ENCODE measurements at regions not wholly inside any gene's neighbourhood (a gene's known extent, or its start where the extent isn't known, plus 50 kb on each side); places are given as distances from the start of the nearest gene placed in this dataset.

DNA sequence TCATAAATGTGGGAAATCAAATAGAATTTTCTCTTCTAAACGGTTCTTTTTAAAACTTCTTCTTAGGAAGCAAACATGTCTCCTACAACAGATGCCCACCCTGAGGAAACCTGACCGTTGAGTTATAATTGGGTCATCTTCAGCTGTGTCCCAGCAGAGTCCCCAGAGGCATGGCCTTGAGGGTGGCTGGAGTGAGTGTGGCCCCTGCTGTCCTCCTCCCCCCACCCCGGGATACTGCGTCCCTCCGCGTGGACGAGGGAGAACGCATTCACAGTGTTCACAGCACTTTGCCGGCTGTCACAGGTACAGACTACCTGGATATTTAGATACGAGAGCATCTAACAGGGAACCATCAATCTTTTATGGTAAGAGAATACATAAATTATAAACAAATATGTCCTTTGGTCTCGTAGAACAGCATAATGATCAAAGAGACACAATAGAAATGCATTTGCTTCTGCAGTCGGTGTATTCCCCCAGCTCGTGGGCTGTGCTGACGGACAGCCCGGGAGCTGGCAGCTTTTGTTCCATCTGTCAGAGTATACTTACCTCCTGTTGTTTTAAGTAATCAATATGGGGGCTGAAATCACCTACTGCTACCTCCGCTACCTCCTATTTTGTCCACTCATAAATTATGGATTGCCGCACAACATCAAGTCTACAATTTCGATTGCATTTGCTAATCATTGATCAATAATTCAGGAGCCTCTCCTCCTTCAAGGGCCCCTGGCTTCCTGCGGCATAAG is 214.7 kb downstream of the IRX2 start:
- no peak overlapping the region for H3K9ac ChIP-seq (replicated peaks in 1 of 4; ENCODE audit: extremely low read depth in 1 of 4, low read depth in 3 of 4, low read length in 3 of 4)
- H4K20me1 ChIP-seq (replicated peaks in 1 of 2; ENCODE audit: control insufficient read depth in 1 of 2, insufficient read depth in 2 of 2, low read length in 2 of 2), result no peaks in the 10 kb centered on the region
- no peak overlapping the region for H3K23ac ChIP-seq (ENCODE audit: insufficient read length)
- no peak overlapping the region for H2BK5ac ChIP-seq (ENCODE audit: low read depth, low read length)
- ChIA-PET CTCF (ENCODE audit: partially characterized antibody) (no interaction called here), POLR2A (ENCODE audit: partially characterized antibody) (no interaction called here)
- H3K14ac ChIP-seq (ENCODE audit: insufficient read length), result no peak overlapping the region
- no peaks in the 10 kb centered on the region for H3K79me2 ChIP-seq (ENCODE audit: control insufficient read depth in 1 of 2, insufficient read depth in 2 of 2, low read length in 2 of 2)
- H2AK5ac ChIP-seq (ENCODE audit: low read depth, low read length), result no peak overlapping the region
- no peak for FAIRE-seq
- H3K36me3 ChIP-seq (ENCODE audit: control insufficient read depth in 2 of 4, insufficient read depth in 4 of 4, low read length in 3 of 4), result no peaks in the 10 kb centered on the region; a peak in 1 of 8 replicates
- no peak overlapping the region for H3K27ac ChIP-seq (ENCODE audit: low read depth, low read length)
- H2AFZ ChIP-seq (ENCODE audit: low read length), result 0 out of 2 replicates have a peak overlapping the region, but pooled peaks have one; percentile 33
- H4K5ac ChIP-seq (ENCODE audit: insufficient read length, low read depth, low read length), result no peak overlapping the region
- H3K4me1 ChIP-seq (replicated peaks in 1 of 4; ENCODE audit: control insufficient read depth in 3 of 4, insufficient read depth in 4 of 4, low read length in 3 of 4), result peaks cover 7 to 20% (median 13%) of the 10 kb centered on the region in 4 experiments
- no peaks in the 10 kb centered on the region for H3K79me1 ChIP-seq (ENCODE audit: low read depth, low read length)
- no peak overlapping the region for H3K18ac ChIP-seq (ENCODE audit: extremely low read depth, low read length)
- no peak overlapping the region for H3K4me3 ChIP-seq (ENCODE audit: extremely low read depth in 1 of 4, insufficient read depth in 2 of 4, low read depth in 3 of 4, low read length in 4 of 4)
- DNase-seq (ENCODE audit: low read depth in 1 of 2, low spot score in 2 of 2), result no peak
- no peak overlapping the region for H2BK15ac ChIP-seq (ENCODE audit: low read length)
- H2BK20ac ChIP-seq (ENCODE audit: low read length), result 0 out of 2 replicates have a peak overlapping the region, but pooled peaks have one; percentile 21
- H4K8ac ChIP-seq (ENCODE audit: extremely low read depth, insufficient read depth, low read length), result no peak overlapping the region
- 88% methylated on average over 19 of the region's 19 CpGs; no CpG with 5 or more reads in 1 of the 2 experiments for WGBS, 2 experiments (ENCODE audit: extremely low coverage in 1 of 2, insufficient coverage in 1 of 2, insufficient read length in 1 of 2, insufficient replicate concordance in 2 of 2, low coverage in 1 of 2, low lambda C conversion rate in 2 of 2, missing lambda C conversion rate in 1 of 2)
- H3K23me2 ChIP-seq (ENCODE audit: low read depth, low read length), result peaks cover 12% of the 10 kb centered on the region
- H3K27me3 ChIP-seq (replicated peaks in 1 of 4; ENCODE audit: control insufficient read depth in 3 of 4, extremely low read depth in 1 of 4, insufficient read depth in 3 of 4, low read length in 3 of 4), result no peaks in the 10 kb centered on the region
- H2BK120ac ChIP-seq (replicated peaks; ENCODE audit: low read depth, low read length), result no peak overlapping the region
- H3K4me2 ChIP-seq (ENCODE audit: insufficient read depth in 1 of 2, low read depth in 2 of 2, low read length in 2 of 2), result no peak overlapping the region; a peak in 1 of 4 replicates
- no peak overlapping the region for H3K56ac ChIP-seq (replicated peaks; ENCODE audit: insufficient read length, low read depth, low read length)
- H2BK12ac ChIP-seq (ENCODE audit: low read depth, low read length), result 0 out of 2 replicates have a peak overlapping the region, but pooled peaks have one; percentile 39
- no peak overlapping the region for H3K4ac ChIP-seq (replicated peaks; ENCODE audit: insufficient read length, low read depth, low read length)
- peaks cover 7 to 9% of the 10 kb centered on the region in 2 experiments for H3K9me3 ChIP-seq (ENCODE audit: insufficient read depth in 2 of 2, low read depth in 1 of 2, low read length in 1 of 2)
- H4K91ac ChIP-seq (replicated peaks; ENCODE audit: insufficient read length, low read length), result peak overlapping the region; percentile 44
- TF ChIP-seq BACH1 (IDR thresholded peaks at IDR 0.05; ENCODE audit: low read length), result no peak
- TF ChIP-seq KDM4A (IDR thresholded peaks at IDR 0.05; ENCODE audit: low read depth, low read length, severe bottlenecking), result no peak
- no peak for TF ChIP-seq YY1 (IDR thresholded peaks at IDR 0.05; ENCODE audit: low read depth, low read length)
- TF ChIP-seq POU5F1 (IDR thresholded peaks at IDR 0.05; ENCODE audit: low read depth, low read length), result no peak
- TF ChIP-seq, protein P1, sequence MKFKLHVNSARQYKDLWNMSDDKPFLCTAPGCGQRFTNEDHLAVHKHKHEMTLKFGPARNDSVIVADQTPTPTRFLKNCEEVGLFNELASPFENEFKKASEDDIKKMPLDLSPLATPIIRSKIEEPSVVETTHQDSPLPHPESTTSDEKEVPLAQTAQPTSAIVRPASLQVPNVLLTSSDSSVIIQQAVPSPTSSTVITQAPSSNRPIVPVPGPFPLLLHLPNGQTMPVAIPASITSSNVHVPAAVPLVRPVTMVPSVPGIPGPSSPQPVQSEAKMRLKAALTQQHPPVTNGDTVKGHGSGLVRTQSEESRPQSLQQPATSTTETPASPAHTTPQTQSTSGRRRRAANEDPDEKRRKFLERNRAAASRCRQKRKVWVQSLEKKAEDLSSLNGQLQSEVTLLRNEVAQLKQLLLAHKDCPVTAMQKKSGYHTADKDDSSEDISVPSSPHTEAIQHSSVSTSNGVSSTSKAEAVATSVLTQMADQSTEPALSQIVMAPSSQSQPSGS (IDR thresholded peaks at IDR 0.05; ENCODE audit: low read length), result no peak
- TF ChIP-seq, protein P2, sequence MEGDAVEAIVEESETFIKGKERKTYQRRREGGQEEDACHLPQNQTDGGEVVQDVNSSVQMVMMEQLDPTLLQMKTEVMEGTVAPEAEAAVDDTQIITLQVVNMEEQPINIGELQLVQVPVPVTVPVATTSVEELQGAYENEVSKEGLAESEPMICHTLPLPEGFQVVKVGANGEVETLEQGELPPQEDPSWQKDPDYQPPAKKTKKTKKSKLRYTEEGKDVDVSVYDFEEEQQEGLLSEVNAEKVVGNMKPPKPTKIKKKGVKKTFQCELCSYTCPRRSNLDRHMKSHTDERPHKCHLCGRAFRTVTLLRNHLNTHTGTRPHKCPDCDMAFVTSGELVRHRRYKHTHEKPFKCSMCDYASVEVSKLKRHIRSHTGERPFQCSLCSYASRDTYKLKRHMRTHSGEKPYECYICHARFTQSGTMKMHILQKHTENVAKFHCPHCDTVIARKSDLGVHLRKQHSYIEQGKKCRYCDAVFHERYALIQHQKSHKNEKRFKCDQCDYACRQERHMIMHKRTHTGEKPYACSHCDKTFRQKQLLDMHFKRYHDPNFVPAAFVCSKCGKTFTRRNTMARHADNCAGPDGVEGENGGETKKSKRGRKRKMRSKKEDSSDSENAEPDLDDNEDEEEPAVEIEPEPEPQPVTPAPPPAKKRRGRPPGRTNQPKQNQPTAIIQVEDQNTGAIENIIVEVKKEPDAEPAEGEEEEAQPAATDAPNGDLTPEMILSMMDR (IDR thresholded peaks at IDR 0.05; ENCODE audit: control extremely low read depth in 1 of 3, insufficient read depth in 1 of 3, low read depth in 1 of 3, low read length in 3 of 3), result no peak
- no peak for TF ChIP-seq EP300 (IDR thresholded peaks at IDR 0.05; ENCODE audit: borderline replicate concordance in 1 of 2, low read depth in 2 of 2, low read length in 2 of 2)

Measured in H1 (cell line).